DMS79 (cell line): ENCODE measurements at regions not wholly inside any gene's neighbourhood (a gene's known extent, or its start where the extent isn't known, plus 50 kb on each side); places are given as distances from the start of the nearest gene placed in this dataset.
A peak's percentile ranks its signal among the peaks of the same experiment; 100 is the strongest.

Experiments used
- DNase-seq: peaks from one replicate; lab custom pipeline; 2025; lab: John Stamatoyannopoulos, UW

- no peak for DNase-seq
Measured at GRCh38 chr5:161235569-161235968, 311.0 kb downstream of the GABRB2 start.

DNA sequence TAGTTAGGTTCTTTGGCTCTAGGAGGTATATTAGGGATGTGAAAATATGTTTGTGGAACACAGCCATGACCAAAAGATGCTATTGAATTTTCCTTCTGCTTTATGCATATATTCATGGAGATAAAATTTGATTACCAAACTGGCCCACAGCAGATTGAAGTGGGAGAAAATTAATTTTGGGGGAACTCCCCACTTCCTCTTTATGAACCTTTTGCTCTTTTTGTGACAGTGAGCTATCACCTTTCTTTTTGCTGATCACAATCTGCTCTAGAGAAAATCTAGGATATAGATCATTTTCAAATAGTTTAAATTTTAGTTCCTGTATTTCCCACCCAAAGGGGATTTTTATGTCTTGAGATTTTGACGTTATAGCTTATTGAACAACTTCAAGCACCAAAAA is 313.0 kb downstream of the GABRB2 start:
- DNase-seq: no peak

- peak; percentile 1 for DNase-seq
Measured at GRCh38 chr5:161230221-161230620, 316.3 kb downstream of the GABRB2 start.

- no peak for DNase-seq
Measured at GRCh38 chr5:161219816-161220215, 326.7 kb downstream of the GABRB2 start.

DNA sequence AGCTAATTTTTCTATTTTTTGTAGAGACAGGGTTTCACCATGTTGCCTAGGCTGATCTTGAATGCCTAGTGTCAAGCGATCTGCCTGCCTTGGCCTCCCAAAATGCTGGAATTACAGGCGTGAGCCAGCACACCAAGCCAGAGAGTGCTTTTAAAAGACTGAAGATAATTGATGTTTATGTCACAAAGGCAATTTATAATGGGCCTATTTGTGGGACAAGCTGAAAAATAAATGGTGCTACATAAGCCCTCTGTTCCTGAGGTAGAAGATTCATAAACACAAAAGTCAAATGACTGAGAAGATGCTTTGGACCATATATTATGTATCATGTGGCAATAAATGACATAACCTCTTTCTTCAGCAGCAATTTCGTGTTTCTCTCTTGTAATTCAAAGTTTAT is 329.6 kb downstream of the GABRB2 start:
- no peak for DNase-seq

DNA sequence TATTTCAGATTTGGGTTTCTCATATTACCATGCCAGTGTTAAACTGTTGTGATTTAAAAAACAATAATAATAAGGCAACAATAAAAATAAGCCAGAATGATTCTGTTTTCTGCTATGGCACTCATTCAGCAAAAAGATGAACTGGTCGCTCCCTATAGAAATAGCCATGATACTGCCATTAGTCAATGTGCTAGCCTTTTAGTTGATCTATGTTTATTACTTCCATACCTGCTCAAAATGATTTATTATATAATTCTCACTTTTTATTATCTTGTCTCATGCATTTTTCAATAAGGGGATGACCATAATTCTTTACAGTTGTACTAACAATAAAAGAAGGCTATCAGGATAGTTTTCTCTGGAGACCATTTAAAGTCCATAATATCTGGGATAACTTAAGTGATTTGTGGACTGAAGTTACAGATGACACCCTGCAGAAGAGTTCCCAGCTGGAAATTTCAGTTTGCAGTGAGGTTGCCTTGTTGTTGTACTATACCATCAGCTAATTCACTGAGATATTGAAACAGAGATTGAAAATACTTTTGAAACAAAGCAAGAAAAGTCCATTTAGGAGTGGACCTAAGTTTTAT is 334.3 kb downstream of the GABRB2 start:
- no peak for DNase-seq

- no peak for DNase-seq
Measured at GRCh38 chr5:161201558-161201957, 345.0 kb downstream of the GABRB2 start.

DNA sequence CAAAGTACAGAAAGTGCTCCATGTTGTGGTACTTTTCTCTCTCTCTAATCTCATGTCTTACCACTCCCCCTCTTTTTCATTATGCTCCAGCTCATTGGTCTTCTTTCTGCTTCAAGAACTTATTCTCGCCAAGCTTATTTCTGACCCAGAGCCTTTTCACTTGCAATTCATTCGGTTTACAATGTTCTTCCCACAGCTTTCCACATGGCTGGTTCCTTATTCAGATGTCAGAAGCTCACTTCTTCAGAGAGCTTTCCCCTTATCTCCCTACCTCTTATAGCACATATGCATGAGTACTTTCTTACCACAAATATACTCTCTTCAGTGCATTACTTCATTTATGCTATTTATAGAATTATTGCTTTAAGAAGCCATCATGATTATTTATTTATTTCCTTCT is 338.8 kb upstream of the ATP10B start:
- DNase-seq: no peak

DNA sequence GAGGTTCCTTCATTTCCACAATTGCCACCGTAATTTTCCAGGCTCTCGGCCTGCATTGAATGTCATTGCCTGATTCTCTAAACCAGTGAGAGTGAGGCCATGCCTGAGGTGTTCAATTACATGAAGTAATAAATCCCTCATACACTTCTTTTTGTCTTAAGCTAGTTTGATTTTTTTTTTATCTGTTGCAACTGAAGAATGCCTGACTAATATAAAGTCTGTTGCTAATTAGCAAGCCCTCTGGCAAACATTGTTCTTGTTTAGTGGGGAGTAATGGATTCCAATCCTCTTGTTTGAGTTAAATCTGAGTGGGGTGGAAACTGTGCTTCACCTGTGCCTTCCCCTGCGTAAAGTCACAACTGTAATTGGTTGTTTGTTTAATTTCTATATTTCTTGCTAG is 338.1 kb upstream of the ATP10B start:
- no peak for DNase-seq

GRCh38 chr5:161189452-161189851 is 337.4 kb upstream of the ATP10B start:
- DNase-seq: no peak

DNA sequence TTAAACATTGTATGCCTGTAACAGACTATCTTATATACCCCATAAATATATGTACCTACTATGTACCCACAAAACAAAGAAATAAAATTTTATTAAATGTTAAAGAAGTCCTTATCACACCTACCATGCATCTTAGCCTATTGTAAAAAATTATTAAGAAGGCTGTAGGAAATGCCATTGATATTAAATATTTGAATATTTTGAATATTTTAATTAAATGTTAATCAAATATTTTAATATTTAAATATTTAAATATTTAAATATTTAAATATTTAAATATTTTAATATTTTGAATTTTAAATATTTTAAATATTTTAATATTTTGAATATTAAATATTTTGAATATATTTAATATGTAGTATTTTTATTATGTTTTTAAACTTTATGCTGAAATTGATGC is 331.5 kb upstream of the ATP10B start:
- no peak for DNase-seq

- DNase-seq: no peak
Measured at GRCh38 chr5:161176221-161176620, 324.2 kb upstream of the ATP10B start.

- DNase-seq: no peak
Measured at GRCh38 chr5:161169776-161170175, 317.8 kb upstream of the ATP10B start.

DNA sequence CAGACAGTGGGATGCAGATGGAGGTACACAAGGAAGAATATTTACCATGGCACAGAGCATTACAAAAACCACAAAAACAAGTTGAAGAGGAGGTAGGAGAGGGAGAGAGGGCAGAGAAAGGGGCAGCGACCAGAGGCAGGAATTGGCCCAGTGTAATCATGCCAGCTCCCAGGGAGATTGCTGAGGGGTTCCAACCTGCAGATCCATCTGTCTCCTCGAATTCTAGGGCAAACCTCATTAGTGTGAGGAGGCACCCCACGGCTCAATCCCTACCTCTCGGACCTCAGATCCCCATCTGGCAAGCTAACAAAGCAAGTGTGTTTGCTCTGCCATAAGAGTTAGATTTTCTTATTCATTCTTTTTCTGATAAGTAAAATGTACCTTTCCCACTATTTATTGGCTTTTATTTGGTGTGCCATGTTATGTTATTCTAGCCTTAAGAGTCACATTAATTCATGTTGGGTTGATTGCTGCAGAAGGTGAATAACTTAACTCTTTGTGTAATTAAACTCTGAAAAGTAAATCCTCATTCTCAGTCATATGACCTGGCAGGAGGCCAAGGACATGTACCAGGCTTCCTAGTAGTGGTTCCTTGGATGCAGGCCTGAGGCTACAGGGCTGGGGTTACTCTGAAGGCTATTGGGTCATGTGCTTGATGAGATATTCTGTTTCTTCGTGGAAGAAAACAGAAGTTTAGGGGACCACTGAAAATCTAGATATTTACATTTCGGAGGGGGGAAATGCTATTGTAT is 315.2 kb upstream of the ATP10B start:
- DNase-seq: no peak

DNA sequence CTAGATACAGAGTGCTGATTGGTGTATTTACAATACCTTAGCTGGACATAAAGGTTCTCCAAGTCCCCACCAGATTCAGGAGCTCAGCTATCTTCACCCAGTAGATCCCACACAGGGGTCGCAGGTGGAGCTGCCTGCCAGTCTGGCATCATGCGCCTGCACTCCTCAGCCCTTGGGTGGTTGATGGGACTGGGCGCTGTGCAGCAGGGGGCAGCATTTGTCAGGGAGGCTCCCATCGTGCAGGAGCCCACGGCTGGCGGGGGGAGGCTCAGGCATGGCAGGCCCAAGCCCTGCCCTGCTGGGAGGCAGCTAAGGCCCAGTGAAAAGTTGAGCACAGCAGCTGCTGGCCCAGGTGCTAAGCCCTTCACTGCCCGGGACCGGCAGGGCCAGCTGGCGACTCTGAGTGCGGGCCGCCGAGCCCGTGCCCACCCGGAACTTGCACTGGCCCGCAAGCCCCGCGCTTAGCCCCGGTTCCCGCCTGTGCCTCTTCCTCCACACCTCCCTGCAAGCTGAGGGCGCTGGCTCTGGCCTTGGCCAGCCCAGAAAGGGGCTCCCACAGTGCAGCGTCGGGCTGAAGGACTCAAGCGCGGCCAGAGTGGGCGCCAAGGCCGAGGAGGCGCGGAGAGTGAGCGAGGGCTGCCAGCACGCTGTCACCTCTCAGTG is 314.1 kb upstream of the ATP10B start:
- no peak for DNase-seq

- DNase-seq: no peak
Measured at GRCh38 chr5:161157925-161158324, 305.9 kb upstream of the ATP10B start.

- DNase-seq: no peak
Measured at GRCh38 chr5:161155451-161155850, 303.4 kb upstream of the ATP10B start.

- DNase-seq: no peak
Measured at GRCh38 chr5:161152415-161152940, 300.5 kb upstream of the ATP10B start.

DNA sequence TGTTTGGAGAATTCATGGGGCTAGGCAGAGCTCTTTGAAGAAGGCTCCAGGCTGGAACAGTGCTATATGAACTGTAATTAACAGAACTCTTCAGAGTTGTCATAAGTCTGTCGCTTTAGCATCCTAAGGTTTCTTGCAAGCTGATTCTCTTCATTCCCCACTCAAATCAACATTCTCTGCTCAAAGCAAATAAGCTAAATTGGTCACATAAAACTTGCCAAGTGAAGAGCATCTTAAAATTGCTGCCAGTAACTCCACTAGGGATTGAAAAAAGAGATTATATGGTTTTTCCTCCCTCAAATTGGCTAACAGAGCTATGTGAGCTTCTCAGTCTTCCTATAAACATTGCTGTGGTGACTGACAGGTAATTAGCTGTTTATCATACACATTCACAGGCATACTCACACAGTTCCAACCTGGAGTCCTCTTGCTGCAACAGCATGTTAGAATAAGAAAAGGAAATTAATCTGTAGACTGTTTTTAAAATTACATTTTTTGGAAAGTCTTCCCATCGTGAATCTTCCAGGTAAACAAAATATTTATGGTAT is 298.5 kb upstream of the ATP10B start:
- no peak for DNase-seq

- no peak for DNase-seq
Measured at GRCh38 chr5:161149078-161149477, 297.1 kb upstream of the ATP10B start.

GRCh38 chr5:161138751-161139455 is 286.9 kb upstream of the ATP10B start:
- DNase-seq: no peak

- no peak for DNase-seq
Measured at GRCh38 chr5:161134956-161135355, 282.9 kb upstream of the ATP10B start.
